ENCODE measurements at regions not wholly inside any gene's neighbourhood (a gene's known extent, or its start where the extent isn't known, plus 50 kb on each side); places are given as distances from the start of the nearest gene placed in this dataset.

GRCh38 chr21:38621132-38621531, 122.9 kb upstream of the ERG start:
- Histone ChIP-seq H3K27ac (no peak overlapping the region), H3K27me3 (ENCODE audit: insufficient read depth, low read depth) (peaks cover 12% of the 10 kb centered on the region; the same call in 1 of the 2 replicates), H3F3A (ENCODE audit: insufficient read depth, low read depth) (no peaks in the 10 kb centered on the region), H3K9me3 (ENCODE audit: insufficient read depth, low read depth) (no peaks in the 10 kb centered on the region), H3K9me2 (ENCODE audit: insufficient read depth) (no peaks in the 10 kb centered on the region), H3K4me1 (replicated peaks; ENCODE audit: insufficient read depth) (no peaks in the 10 kb centered on the region), H4K20me1 (ENCODE audit: insufficient read depth) (no peaks in the 10 kb centered on the region), H3K4me2 (peak overlapping the region; percentile 7; the same call in 1 of the 2 replicates), H3K4me3 (no peak overlapping the region), H3K36me3 (ENCODE audit: low read depth) (no peaks in the 10 kb centered on the region), H2AFZ (no peak overlapping the region), H3K79me2 (ENCODE audit: low read depth) (no peaks in the 10 kb centered on the region)
- BruUV-seq (replicated peaks): no TSS peak
- peak in 1 of 2 experiments; percentile 8 for DNase-seq
- intact Hi-C loops (cut with micrococcal nuclease; ENCODE audit: unreplicated experiment): loop anchor here (5.0 kb wide), 1 partner anchor 516 kb away; no protein-coding TSS in a partner anchor
- TF ChIP-seq EZH2 (IDR thresholded peaks at IDR 0.05; ENCODE audit: low read depth): no peak
- TF ChIP-seq CTCF (conservative IDR thresholded peaks at IDR 0.05): no peak
- ChIA-PET POLR2A (ENCODE audit: unreplicated experiment) (no interaction called here), CTCF (no interaction called here)

GRCh38 chr21:38622081-38622826, 124.0 kb upstream of the ERG start:
- Histone ChIP-seq H3F3A (ENCODE audit: insufficient read depth, low read depth) (no peaks in the 10 kb centered on the region), H3K4me2 (no peak overlapping the region), H3K79me2 (ENCODE audit: low read depth) (no peaks in the 10 kb centered on the region), H3K36me3 (ENCODE audit: low read depth) (no peaks in the 10 kb centered on the region), H2AFZ (no peak overlapping the region), H4K20me1 (ENCODE audit: insufficient read depth) (no peaks in the 10 kb centered on the region), H3K4me1 (replicated peaks; ENCODE audit: insufficient read depth) (no peaks in the 10 kb centered on the region), H3K4me3 (no peak overlapping the region), H3K27ac (no peak overlapping the region), H3K9me2 (ENCODE audit: insufficient read depth) (no peaks in the 10 kb centered on the region), H3K27me3 (ENCODE audit: insufficient read depth, low read depth) (peaks cover 12% of the 10 kb centered on the region; the same call in 1 of the 2 replicates), H3K9me3 (ENCODE audit: insufficient read depth, low read depth) (no peaks in the 10 kb centered on the region)
- TF ChIP-seq CTCF (conservative IDR thresholded peaks at IDR 0.05) (no peak), EZH2 (IDR thresholded peaks at IDR 0.05; ENCODE audit: low read depth) (no peak)
- no peak for DNase-seq
- intact Hi-C loops (cut with micrococcal nuclease; ENCODE audit: unreplicated experiment): loop anchor here (5.0 kb wide), 1 partner anchor 515 kb away; no protein-coding TSS in a partner anchor
- POLR2A ChIA-PET (ENCODE audit: unreplicated experiment): no interaction called here
- no TSS peak for BruUV-seq (replicated peaks)
- CTCF ChIA-PET: no interaction called here

- intact Hi-C loops (cut with micrococcal nuclease; ENCODE audit: unreplicated experiment): loop anchor here (5.0 kb wide), 1 partner anchor 514 kb away; no protein-coding TSS in a partner anchor
- H3K27ac ChIP-seq: no peak overlapping the region
- H3K4me3 ChIP-seq: no peak overlapping the region
- DNase-seq: no peak
- no peaks in the 10 kb centered on the region for H4K20me1 ChIP-seq (ENCODE audit: insufficient read depth)
- H3K4me1 ChIP-seq (replicated peaks; ENCODE audit: insufficient read depth): no peaks in the 10 kb centered on the region
- H3F3A ChIP-seq (ENCODE audit: insufficient read depth, low read depth): no peaks in the 10 kb centered on the region
- H3K79me2 ChIP-seq (ENCODE audit: low read depth): no peaks in the 10 kb centered on the region
- no peak overlapping the region for H2AFZ ChIP-seq
- H3K27me3 ChIP-seq (ENCODE audit: insufficient read depth, low read depth): peaks cover 12% of the 10 kb centered on the region; the same call in 1 of the 2 replicates
- no peak overlapping the region for H3K4me2 ChIP-seq
- POLR2A ChIA-PET (ENCODE audit: unreplicated experiment): no interaction called here
- H3K36me3 ChIP-seq (ENCODE audit: low read depth): no peaks in the 10 kb centered on the region
- BruUV-seq (replicated peaks): no TSS peak
- no peaks in the 10 kb centered on the region for H3K9me3 ChIP-seq (ENCODE audit: insufficient read depth, low read depth)
- CTCF ChIA-PET: no interaction called here
- H3K9me2 ChIP-seq (ENCODE audit: insufficient read depth): no peaks in the 10 kb centered on the region
- no peak for TF ChIP-seq EZH2 (IDR thresholded peaks at IDR 0.05; ENCODE audit: low read depth)
Observed at GRCh38 chr21:38622827-38623209, 124.5 kb upstream of the ERG start.
